CD4-positive, alpha-beta T cell treated with Interleukin-17A for 1 hour (primary cell): ENCODE measurements at regions not wholly inside any gene's neighbourhood (a gene's known extent, or its start where the extent isn't known, plus 50 kb on each side); places are given as distances from the start of the nearest gene placed in this dataset.

Source experiments
- DNase-seq: peaks from one replicate; pipeline ENCODE4 v3.0.0-alpha.2; 2020

- DNase-seq = no peak
These were observed 85.8 kb upstream of the NELL2 start for GRCh38 chr12:44961887-44962286.

- no peak for DNase-seq
These were observed 84.7 kb upstream of the NELL2 start for GRCh38 chr12:44960856-44961255.

- no peak for DNase-seq
These were observed 84.3 kb upstream of the NELL2 start for GRCh38 chr12:44960423-44960822.

GRCh38 chr12:44947163-44947562 is 71.0 kb upstream of the NELL2 start:
- DNase-seq = no peak

- no peak for DNase-seq
These were observed 66.6 kb upstream of the NELL2 start for GRCh38 chr12:44942714-44943113.

- DNase-seq = peak; percentile 81
These were observed 55.0 kb upstream of the NELL2 start for GRCh38 chr12:44930972-44931600.

- DNase-seq = no peak
These were observed 53.2 kb upstream of the NELL2 start for GRCh38 chr12:44929236-44929885.
